Lower leg skin (tissue), 4 donors: ENCODE measurements at regions not wholly inside any gene's neighbourhood (a gene's known extent, or its start where the extent isn't known, plus 50 kb on each side); places are given as distances from the start of the nearest gene placed in this dataset.
A peak's percentile ranks its signal among the peaks of the same experiment; 100 is the strongest.
"Not testable (repeated sequence)": the region's sequence is repeated elsewhere in the genome, so short reads cannot be mapped to it uniquely, and the experiment has no call there.

Source experiments
- DNase-seq, 2 donors: peaks; one replicate each; pipeline ENCODE4 v3.0.0-alpha.2; 2019; ENCODE audit warnings: low spot score in 2 of 2
- H3K4me3 ChIP-seq: fragments of 200-600 bp; sonication (generic); 2 replicates; pipeline ENCODE4 v1.5.1; 2017; ENCODE audit warnings: mild to moderate bottlenecking, low read depth; ENCODE audit not compliant: poor library complexity, severe bottlenecking
- POLR2A ChIP-seq, 2 donors: fragments of 450-650 bp; IDR thresholded peaks; one replicate each; pipeline ENCODE4 v1.6.1; 2016 to 2017; ENCODE audit warnings: antibody characterized with exemption in 2 of 2, mild to moderate bottlenecking in 1 of 2, moderate library complexity in 1 of 2
- WGBS, 2 donors: methylation state at CpG; one replicate each; pipeline ENCODE4 v1.1.5; 2018; 5-methylcytosine and 5-hydroxymethylcytosine counted together
- intact Hi-C: fragments of 100-400 bp; cut with DNase I; formaldehyde crosslinking; loops from one replicate; pipeline ENCODE4 v1.15.0; 2023; ENCODE audit warnings: low total_unique reads
- TF ChIP-seq, protein P1 (sequence below), 3 donors: fragments of 450-650 bp; IDR thresholded peaks; one replicate each; pipeline ENCODE4 v1.5.1; 2016; ENCODE audit warnings: antibody characterized with exemption in 3 of 3, mild to moderate bottlenecking in 3 of 3, moderate library complexity in 2 of 3

DNA sequence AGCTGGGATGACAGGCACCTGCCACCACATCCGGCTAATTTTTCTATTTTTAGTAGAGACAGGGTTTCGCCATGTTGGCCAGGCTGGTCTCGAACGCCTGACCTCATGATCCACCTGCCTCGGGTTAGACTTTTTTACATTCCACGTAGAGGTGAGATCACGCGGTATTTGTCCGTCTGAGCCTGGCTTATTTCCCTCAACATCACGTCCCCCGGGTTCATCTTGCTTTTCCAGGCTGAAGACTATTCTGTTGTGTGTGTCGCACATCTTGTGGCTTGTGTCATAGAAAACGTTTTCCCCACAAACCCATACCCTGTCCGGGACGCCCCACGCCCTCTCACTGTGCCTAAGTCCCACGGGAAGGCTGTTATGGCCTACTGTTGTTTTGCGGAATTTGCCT is 185.3 kb downstream of the CRLF2 start:
- WGBS, 2 donors: 81 to 83% methylated on average over 18 of the region's 18 CpGs
- intact Hi-C loops: no loop called here
- DNase-seq: no peak
- TF ChIP-seq, protein P1, sequence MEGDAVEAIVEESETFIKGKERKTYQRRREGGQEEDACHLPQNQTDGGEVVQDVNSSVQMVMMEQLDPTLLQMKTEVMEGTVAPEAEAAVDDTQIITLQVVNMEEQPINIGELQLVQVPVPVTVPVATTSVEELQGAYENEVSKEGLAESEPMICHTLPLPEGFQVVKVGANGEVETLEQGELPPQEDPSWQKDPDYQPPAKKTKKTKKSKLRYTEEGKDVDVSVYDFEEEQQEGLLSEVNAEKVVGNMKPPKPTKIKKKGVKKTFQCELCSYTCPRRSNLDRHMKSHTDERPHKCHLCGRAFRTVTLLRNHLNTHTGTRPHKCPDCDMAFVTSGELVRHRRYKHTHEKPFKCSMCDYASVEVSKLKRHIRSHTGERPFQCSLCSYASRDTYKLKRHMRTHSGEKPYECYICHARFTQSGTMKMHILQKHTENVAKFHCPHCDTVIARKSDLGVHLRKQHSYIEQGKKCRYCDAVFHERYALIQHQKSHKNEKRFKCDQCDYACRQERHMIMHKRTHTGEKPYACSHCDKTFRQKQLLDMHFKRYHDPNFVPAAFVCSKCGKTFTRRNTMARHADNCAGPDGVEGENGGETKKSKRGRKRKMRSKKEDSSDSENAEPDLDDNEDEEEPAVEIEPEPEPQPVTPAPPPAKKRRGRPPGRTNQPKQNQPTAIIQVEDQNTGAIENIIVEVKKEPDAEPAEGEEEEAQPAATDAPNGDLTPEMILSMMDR (IDR thresholded peaks at IDR 0.05): no peak
- TF ChIP-seq POLR2A (IDR thresholded peaks at IDR 0.05): no peak
- H3K4me3 ChIP-seq: no peak overlapping the region

DNA sequence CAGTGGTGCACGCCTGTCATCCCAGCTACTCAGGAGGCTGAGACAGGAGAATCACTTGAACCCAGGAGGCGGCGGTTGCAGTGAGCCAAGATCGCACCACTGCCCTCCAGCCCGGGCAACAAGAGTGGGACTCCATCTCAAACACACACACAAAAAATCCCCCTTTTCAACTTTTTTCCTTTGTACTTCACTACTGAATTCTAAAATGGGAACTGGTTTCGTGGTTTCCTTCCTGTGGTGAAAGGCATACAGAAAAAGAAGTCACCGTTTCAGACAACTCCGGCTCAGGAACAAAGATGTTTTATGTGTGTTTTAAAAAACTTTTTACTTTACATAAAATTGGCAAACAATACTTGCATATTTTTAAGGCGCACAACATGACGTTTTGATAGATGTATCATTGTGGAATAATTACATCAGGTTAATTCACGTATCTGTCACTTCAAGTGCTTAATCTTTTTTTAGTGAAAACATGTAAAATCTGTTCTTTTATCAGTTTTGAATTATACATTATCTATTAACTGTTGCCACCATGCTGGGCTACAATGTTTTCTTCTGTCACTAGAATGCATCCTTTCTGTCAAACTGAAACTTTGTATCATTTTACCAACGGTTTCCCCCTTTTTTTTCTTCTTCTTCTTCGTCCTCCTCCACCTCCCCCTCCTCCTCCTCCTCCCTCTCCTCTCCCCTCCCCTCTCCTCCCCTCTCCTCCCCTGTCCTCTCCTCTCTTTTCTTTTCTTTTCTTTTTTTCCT is 186.0 kb downstream of the CRLF2 start:
- WGBS, 2 donors: 50 to 52% methylated on average over 13 of the region's 13 CpGs

GRCh38 chrX:1025413-1025812 is 187.0 kb downstream of the CRLF2 start:
- no peak for DNase-seq
- intact Hi-C loops: no loop called here
- 59 to 65% methylated on average over 11 of the region's 11 CpGs for WGBS, 2 donors

More for the DNA sequence above, 186.0 kb downstream of the CRLF2 start:
- H3K4me3 ChIP-seq: no peak overlapping the region
- no peak for DNase-seq
- intact Hi-C loops: no loop called here
- no peak for TF ChIP-seq POLR2A (IDR thresholded peaks at IDR 0.05)
- TF ChIP-seq, protein P1 (IDR thresholded peaks at IDR 0.05): no peak

GRCh38 chrX:1023676-1024075 is 188.8 kb downstream of the CRLF2 start:
- TF ChIP-seq, protein P1 (IDR thresholded peaks at IDR 0.05): no peak
- no peak for TF ChIP-seq POLR2A (IDR thresholded peaks at IDR 0.05)
- no peak for DNase-seq
- intact Hi-C loops: no loop called here
- WGBS, 2 donors: 59 to 67% methylated on average over 12 of the region's 12 CpGs
- H3K4me3 ChIP-seq: no peak overlapping the region

More at GRCh38 chrX:1025413-1025812, 187.0 kb downstream of the CRLF2 start:
- TF ChIP-seq, protein P1 (IDR thresholded peaks at IDR 0.05): no peak
- TF ChIP-seq POLR2A (IDR thresholded peaks at IDR 0.05): no peak
- no peak overlapping the region for H3K4me3 ChIP-seq

- H3K4me3 ChIP-seq, DNase-seq, intact Hi-C loops: not testable (repeated sequence)
- 92 to 95% methylated on average over 9 of the region's 9 CpGs for WGBS, 2 donors
Measured at GRCh38 chrX:1021314-1021993, 191.0 kb downstream of the CRLF2 start.

- DNase-seq: no peak
- TF ChIP-seq POLR2A (IDR thresholded peaks at IDR 0.05): no peak
- intact Hi-C loops: no loop called here
- no peak overlapping the region for H3K4me3 ChIP-seq
- 89 to 99% methylated on average over 3 of the region's 3 CpGs for WGBS, 2 donors
Measured at GRCh38 chrX:1020634-1021166, 191.7 kb downstream of the CRLF2 start.

DNA sequence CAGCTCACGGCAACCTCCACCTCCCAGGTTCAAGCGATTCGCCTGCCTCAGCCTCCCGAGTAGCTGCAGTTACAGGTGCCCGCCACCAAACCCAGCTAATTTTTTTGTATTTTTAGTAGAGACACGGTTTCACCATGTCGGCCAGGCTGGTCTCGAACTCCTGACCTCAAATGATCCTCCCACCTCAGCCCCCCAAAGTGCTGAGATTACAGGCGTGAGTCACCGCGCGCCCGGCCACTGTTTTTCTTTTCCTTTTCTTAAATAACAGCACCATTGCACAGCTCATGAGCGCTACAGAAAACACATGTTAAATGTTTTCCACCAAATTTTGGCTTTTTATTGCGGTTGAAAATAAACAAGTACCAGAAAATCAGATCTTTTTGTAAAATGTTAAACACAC is 195.5 kb downstream of the CRLF2 start:
- WGBS, 2 donors: 82 to 85% methylated on average over 15 of the region's 15 CpGs
- intact Hi-C loops, H3K4me3 ChIP-seq: not testable (repeated sequence)
- peak in 1 of 2 donors; percentile 65 for DNase-seq

DNA sequence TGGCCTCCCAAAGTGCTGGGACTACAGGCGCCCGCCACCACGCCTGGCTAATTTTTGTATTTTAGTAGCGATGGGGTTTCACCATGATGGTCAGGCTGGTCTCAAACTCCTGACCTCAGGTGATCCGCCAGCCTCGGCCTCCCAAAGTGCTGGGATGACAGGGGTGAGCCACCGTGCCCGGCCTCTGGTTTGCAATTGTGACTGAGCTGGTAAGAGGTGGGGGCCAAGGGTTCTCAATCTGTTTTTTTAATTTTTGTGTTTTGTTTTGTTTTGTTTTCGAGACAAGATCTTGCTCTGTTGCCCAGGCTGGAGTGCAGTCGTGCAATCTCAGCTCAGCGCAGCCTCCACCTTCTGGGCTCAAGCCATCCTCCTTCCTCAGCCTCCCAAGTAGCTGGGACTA is 196.2 kb downstream of the CRLF2 start:
- H3K4me3 ChIP-seq, intact Hi-C loops, DNase-seq: not testable (repeated sequence)
- WGBS, 2 donors: 86 to 97% methylated on average over 11 of the region's 11 CpGs
